IMR-90 (cell line): ENCODE measurements at regions not wholly inside any gene's neighbourhood (a gene's known extent, or its start where the extent isn't known, plus 50 kb on each side); places are given as distances from the start of the nearest gene placed in this dataset.

ENCODE experiments used
- CTCF ChIP-seq: conservative IDR thresholded peaks from 2 replicates; pipeline ENCODE4 v1.5.1; 2012; ENCODE audit warnings: mild to moderate bottlenecking, low read depth, low read length, improper control_type of control experiment
- MAZ ChIP-seq: IDR thresholded peaks from 2 replicates; pipeline ENCODE4 v1.6.1; 2012; ENCODE audit warnings: low read depth, mild to moderate bottlenecking, low read length, improper control_type of control experiment, moderate library complexity, borderline replicate concordance

GRCh38 chr1:199155166-199156019 lies 516.6 kb downstream of the PTPRC start:
- TF ChIP-seq MAZ (no peak), CTCF (no peak)
